ENCODE measurements at regions not wholly inside any gene's neighbourhood (a gene's known extent, or its start where the extent isn't known, plus 50 kb on each side); places are given as distances from the start of the nearest gene placed in this dataset.

DNA sequence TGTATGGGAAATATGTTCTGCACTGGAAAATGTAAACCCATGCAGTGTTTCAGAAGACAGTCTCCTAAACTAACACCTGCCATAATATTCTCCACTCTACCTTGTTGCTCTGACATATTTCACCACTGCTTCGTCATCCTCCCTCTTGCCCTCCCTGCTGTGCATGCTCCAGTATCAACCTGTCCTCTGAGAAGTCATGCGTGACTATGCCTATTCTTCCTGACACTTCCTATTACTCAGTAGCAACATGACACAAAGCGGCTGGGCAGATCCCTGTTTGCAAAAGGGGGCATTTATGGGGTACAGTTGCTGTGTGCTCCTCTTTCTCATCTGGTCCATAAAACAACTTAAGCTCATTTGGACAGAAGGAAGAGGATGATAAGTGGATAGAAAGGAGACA, 805.6 kb upstream of the EEF2KMT start:
- DNase-seq (ENCODE audit: low spot score): no peak

DNA sequence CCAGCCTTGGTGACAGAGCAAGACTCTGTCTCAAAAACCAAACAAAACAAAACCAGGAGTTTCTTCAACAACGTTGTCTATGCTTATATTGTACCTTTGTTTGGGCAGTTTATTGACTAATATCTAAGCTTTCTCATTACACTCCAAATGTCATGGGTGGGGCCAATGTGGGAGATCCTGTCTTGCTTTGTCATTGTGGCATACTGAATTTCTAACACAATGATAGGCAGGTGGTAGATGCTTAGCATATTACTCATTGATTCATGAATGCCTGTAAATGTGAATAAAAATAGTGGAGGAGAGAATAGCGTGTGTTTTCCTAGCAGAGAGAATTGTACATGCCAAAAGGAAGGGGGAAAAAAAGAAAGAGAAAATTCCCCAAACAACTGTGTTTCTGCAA, 802.5 kb upstream of the EEF2KMT start:
- DNase-seq (ENCODE audit: low spot score): no peak

DNA sequence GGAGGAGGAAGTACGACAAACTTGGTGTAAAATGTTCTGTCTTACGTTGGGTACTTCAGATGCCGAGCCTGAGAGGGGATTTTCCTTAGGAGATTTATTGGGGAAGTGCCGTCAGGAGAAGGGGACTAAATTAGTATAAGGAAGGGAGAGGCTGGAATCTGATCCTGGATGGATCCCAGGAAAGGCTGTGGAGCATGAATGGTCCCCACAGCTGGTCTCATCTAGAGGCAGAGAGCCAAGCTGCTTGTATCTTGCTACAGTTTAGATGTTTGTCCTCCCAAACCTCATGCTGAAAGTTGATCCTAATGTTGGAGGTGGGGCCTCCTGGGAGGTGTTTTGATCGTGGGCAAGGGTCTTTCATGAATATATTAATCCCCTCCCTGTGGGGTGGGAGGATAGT, 798.4 kb upstream of the EEF2KMT start:
- DNase-seq (ENCODE audit: low spot score): no peak

DNA sequence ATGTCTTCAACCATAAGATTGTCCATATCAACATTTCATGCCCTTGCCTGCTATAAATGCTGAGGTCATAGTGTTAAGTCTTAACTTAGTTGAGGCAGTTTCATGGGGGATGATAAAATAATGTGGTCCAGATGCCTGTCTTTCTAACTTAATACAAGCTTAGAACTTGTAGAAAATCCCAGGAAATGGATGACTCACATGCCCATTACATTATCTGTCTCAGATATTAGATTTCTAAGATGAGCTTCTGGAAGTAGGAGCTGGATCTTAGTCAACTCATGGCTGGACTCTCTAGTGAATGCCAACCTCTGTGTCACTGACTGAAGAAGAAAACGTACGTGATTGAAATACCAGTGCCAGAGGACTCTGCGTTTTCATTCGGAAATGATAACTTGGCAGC, 797.5 kb upstream of the EEF2KMT start:
- DNase-seq (ENCODE audit: low spot score): no peak

DNA sequence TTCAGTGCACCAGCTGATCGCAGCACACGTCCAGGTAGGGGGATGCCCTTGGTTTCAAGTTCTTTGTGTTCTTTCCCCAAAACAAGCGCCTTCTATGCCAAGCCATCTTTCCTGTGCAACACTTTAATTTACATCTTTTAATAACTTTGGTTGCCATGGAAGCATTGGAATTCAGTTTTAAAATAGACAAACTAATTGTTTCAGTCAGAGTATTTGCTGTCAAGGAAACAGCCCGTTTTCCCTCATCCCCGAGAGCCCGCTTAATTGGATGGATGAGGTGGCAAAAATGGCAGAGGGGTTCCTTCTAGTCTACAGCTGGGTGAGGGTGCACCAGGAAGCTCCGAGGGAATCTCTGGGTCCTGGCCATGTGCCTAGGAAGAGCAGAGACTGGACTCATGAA, 793.7 kb upstream of the EEF2KMT start:
- no peak for DNase-seq (ENCODE audit: low spot score)

DNA sequence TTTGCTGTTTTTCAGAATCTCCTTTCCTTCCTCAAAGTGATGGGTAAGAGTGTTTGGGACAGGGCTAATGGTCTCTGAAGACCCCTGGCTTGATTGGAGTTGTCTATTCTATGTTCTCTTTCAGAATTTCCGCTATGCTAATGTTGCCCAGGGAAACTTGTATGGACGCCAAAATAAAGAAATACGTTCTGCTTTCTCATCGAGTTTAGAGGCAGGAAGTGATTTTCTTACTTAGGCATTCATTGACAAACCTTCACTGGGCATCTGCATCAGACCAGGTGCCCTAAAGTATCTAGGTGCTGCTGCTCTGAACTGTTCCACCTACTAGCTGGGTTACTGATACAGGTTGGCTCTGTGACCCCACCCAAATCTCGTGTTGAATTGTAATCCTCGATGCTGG, 787.9 kb upstream of the EEF2KMT start:
- no peak for DNase-seq (ENCODE audit: low spot score)

DNA sequence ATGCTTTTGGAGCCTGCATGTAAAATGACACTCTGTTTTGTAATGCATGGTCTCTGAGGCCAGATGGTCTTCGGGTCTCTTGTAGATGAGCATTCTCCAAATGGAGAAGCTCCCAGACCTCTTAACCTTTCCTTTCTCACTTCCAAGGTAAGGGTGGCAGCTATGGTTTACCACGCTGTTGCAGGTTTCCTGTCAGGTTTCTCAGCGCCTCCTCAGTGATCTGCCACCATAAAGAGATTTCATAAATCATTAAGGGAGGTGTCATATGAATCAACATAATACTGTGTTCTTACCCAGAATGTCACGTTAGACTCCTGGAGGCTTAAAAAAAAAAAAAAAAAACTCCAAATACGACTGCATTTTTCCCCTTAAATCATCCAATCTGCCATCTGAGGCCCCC, 787.4 kb upstream of the EEF2KMT start:
- no peak for DNase-seq (ENCODE audit: low spot score)

DNA sequence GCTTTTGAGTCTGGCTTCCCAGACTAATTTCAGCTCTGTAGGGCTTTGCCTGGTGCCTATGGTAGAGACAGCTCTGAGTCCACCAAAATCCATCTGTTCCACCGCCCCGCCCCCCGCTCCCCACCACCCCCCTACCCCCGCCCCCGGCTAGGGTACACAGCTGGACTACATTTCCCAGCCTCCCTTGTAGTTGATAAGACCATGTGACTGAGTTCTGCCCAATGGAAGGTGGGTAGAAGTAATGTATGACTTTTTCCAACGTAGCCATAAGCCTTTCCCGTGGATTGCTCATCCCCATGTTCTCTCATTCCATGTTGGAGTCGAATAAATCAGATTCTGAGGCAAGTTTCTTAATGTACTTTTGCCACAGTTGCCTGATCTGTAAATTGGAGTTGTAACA, 786.7 kb upstream of the EEF2KMT start:
- DNase-seq (ENCODE audit: low spot score): no peak

DNA sequence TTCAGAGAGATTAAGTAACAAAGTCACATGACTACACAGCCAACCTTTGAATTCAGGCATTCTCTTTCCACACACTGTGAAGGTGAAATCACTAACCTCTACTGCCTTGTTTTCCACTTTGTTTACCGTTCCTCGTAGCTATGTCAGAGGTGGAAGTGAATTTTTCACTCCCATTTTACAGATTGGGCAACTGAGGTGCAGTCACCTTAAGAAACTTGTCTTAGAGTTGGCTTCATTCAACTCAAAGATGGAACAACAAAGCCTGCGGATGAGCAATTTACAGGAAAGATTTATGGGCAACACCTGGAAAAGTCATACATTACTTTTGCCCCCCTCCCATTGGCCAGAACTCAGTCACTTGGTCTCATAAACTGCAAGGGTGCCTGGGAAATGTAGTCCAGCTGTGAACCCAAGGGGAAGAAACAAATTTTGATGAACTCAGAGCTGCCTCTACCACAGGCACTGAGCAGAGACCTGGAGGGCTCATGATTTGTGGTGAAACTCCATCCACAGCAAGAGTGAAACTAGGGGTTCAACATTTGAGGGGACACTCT, 784.6 kb upstream of the EEF2KMT start:
- DNase-seq (ENCODE audit: low spot score): no peak

DNA sequence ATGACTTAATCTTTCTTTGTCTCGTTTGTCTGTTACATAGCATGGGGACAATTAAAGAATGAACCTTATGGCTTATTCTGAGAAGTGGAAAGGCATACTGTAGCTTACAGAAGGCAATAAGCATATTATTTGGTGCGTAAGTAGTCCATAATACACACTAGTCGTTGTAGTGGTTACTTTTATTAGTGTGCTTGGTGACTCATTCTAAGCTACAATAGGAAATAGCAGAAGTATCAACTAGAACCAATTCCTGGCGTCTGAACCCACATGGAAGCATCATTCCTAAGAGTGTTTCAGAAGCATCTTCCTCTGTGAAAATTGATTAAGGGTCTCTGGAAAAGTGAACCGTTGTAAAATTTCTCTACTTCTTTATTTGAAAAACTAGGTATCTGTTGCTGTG, 777.8 kb upstream of the EEF2KMT start:
- DNase-seq (ENCODE audit: low spot score): no peak

DNA sequence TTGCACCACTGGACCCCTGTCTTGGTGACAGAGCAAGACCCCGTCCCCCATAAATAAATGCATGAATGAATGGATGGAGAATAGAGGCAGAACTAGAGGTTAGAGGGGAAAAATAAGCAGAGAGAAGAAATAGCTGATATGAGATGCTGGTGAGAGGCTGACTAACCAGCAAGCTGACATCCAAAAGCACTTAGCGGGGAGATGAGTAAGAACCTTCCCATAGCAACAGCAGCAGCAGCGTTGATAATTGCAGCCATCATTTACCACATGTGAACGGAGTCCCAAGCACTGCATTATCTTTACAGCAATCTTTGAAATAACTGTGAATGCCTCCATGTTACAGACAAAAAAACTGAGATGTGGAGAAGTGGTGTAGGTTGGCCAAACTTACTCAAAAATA, 777.3 kb upstream of the EEF2KMT start:
- no peak for DNase-seq (ENCODE audit: low spot score)

DNA sequence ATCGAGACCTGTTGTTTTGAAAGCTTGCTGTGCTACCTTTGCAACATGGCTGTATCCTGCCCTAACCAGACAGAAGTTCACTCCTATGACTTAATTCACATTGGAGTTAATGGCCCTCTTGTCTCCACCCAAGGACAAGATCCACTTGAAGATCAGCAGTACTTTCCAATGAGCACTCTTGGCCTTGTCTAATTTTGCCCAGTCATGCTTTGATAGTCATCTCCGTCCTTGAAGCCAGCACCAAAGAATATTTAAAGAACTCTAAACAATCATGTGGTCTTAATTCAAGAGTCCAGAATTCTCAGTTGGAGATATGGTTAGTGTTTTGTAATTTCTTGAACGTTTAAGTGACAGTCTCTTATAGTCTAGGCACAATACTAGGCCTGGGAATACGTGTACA, 775.6 kb upstream of the EEF2KMT start:
- DNase-seq (ENCODE audit: low spot score): no peak

DNA sequence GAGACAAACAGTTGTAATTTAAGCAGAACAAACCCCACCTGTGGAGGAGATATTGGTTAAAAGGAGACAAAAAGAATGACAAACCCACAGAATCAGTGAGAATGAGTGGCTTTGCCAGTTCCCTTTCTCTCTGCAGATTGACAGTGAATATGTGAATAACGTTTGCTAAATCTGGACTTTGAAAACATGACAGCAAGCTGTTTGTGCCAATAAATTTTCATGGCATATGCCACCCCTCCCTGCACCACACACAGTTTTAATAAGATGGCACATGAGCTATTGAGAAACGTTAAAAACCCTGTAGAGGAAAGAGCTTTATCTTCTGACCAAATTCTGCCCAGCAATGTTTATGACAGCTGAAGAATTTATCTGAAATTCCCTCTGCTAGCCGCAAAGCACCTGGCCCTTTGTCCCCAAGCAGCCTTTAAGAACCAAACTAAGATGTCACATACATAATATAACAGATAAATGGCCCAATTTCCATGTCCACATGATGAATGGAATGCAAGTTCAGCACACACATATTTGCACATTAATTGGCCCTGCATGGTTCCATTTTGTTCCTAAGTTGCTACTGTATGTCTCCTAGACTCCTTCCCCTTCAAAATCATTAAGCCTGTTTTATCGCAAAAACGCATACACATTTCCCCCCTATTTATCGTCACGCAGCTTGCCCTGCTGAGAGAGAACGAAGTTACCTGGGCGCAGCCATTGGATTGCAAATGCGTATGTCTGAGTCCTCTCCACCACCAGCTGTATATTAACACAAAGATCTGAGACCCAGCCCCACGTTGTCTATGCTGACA, 773.5 kb upstream of the EEF2KMT start:
- DNase-seq (ENCODE audit: low spot score): no peak

DNA sequence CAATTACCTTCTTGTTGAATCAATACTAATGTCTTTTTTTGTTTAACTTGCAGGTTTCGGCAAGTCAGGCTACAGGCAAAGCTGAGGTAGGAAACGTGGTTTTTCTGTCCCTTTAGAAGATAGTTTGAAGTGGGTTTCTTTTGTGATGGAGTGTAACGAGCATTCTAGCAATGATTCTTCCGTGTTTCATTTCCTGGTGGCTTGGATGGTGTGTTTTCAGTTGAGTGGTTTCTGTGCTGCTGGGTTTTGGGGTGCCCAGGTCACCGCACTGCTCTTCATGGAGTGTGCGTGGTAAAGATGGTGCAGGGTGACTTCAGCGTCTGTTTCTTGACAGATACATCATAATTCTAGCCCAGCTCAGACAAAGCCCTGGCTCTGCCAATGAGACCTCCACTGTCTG, 769.7 kb upstream of the EEF2KMT start:
- no peak for DNase-seq (ENCODE audit: low spot score)

DNA sequence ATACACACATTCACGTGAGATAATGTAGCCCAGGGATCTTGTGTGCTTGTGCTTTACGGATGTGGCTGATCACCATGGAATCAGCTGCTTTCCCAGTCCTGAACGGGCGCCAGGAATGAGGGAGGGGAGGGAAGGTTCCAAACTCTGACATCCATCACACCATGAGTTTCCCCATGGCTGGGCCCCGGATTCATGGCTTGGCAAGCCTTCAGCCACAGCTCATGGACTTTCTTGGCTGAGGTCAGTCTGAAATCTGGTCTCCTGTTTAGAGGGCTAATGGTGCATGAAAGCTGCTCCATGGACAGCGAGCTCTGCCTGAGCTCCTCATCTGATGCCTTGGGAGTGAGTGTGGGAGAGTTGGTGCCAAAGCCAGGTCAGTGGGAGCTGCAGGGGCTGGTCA, 767.6 kb upstream of the EEF2KMT start:
- no peak for DNase-seq (ENCODE audit: low spot score)

DNA sequence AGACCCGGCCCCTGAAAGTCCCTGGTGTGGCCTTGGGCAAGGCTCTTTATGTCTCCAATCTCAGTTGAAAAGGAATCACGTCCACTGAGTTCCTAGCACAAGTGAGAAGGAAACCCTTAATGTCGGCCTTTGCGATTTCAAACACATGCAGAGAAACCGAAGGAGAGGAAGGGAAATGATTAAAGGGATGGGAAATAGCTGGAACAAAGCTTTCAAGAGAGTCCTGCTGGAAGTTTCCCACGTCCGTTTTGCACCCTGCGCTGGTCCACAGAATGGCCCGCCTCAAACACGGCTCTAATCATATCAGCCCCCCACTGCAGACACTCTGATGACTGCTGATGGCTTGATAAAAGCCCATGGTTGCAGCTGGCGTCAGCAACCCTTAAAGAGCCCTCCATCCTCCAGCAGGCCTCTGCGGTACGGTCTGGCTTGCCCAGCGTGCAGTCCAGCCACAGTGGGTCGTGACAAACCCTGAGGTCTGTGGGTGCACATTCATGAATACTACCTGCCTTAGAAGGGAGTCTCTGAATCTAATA, 765.5 kb upstream of the EEF2KMT start:
- DNase-seq (ENCODE audit: low spot score): no peak

DNA sequence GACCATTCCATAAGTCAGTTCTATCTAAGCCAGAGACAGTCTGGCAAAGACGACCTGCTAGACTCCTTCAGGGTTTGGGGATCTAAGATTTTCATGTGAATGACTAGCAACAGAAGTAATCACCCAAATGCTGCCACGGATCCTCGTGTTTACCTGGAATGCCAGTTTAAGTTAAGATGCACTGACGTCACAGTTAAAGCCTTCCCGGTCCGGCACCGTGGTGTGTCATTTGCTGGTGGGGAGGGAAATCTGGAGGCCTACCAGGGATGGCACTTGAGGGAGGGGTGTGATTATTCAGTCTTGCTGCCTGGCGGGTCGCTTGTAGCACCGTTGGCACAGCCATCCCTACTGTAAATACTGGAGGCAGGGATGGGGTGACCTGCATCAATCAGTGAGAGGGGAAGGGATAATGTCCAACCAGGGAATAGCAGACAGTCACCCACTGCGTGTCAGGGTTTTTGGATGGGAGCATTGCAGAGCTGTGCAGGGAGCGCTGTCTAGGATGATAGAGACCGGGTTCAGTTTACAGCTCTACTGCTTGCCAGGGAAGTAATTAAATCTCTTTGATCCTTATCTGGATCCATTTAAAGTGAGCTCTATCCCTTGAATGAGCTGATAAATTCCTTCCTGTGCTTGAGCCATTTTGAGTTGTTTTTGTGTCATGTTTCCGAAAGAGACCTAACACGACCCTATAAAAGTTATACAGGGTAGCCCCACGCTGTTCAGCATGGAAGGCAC, 764.7 kb upstream of the EEF2KMT start:
- DNase-seq (ENCODE audit: low spot score): no peak

DNA sequence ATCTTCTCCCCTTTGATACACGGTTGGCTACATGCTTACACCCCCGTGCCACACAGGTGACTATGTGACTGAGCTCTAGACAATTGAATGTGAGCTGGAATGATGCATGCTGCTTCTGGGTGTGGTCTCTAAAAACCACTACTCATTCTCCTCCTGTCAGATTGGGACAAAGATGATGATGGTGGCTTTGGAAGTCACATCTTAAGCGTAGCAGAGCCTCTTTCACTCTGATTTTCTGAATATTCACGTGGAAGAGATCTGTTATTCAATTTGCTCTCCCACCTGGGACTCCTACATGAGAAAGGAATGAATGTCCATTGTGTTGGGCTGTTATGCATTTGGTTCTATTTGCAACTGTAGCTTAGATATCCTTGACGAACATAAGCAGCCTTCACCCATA, 763.6 kb upstream of the EEF2KMT start:
- no peak for DNase-seq (ENCODE audit: low spot score)

DNA sequence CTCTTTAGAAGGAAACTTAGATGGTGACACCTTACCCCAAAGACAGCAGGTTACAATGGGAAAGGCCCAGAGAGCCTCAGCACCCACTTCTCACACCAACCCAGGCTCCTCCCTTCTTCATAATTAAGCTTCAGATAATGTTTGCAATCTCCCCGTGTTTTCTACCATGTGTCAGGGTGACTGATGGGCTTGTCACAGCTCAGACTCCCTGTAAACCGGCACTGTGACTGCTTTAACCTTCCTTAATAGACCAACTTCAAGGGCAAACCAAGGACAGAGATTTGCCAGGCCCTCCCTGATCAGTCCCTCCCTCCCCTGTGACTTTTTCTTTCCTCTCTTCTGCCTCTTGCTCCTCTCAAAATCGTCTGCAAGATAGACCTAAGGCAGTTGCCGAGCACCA, 760.6 kb upstream of the EEF2KMT start:
- DNase-seq (ENCODE audit: low spot score): no peak

DNA sequence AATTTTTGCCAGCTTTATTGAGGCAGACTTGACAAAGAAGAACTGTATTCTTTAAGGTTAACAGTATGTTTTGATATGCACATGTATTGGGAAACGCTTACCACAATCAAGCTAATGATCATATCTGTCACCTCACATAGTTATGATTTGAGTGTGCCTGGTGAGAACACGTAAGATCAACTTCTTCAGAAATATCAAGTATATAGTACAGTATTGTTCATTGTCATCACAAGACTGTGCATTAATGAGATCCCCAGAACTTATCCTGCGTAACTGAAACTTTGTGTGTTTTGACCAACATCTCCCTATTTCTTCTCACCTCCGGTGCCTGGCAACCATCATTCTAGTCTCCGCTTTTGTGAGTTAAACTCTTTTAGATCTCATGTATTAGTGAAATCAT, 756.4 kb upstream of the EEF2KMT start:
- DNase-seq (ENCODE audit: low spot score): no peak

DNA sequence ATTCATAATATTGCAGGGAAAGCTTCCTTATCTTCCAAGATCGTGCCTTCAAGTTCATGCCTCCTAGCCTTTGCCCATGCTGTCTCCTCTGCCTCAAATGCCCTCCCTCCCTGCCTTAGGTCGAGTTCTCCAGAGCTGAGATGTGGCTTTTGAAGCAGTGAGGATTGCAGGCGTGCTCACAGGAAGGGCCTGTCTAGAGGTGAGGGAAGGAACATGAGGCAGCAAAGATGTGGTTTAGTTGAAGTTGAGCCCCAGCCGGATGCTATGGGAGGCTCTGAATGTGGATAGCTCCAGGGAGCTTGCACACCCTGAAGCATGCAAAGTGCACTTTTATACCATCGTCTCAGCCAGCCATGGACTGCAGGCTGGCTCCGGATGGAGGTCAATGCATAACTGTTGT, 754.6 kb upstream of the EEF2KMT start:
- no peak for DNase-seq (ENCODE audit: low spot score)

DNA sequence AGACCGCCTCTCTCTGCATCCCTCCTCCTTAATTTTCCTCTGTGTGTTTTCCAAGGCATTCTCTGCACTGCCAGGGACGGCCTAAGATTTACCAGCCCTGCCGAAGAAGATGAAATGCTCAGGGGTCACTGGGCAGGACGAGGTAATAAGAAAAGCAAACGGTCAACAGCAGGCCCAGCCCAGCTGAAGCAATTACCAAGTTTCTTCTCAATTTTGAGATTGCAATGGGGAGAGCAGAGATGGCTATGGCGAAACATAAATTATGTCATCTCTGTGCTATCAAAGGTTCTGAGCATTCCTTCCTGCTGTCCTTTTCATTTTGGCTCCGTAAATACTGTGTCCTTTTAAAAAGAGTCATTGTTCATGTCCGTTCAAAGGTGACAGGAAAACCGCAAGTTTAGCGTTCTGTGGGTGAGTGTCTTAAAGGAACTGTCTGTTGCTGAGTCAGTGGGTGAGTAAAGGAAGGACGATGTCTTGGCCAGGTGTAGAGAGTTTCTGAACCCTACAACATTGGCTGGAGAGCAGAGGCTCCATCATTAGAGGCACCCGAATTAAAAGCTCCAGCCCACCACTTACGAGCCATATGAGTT, 753.9 kb upstream of the EEF2KMT start:
- no peak for DNase-seq (ENCODE audit: low spot score)

Measured in ecto neural progenitor cell (in vitro differentiated cells).